Testis (tissue), 2 donors: ENCODE measurements at regions not wholly inside any gene's neighbourhood (a gene's known extent, or its start where the extent isn't known, plus 50 kb on each side); places are given as distances from the start of the nearest gene placed in this dataset.

Experiments
- POLR2A ChIP-seq: fragments of 450-650 bp; IDR thresholded peaks from one replicate; pipeline ENCODE4 v1.6.1; 2017; ENCODE audit warnings: antibody characterized with exemption, mild to moderate bottlenecking, moderate library complexity
- TF ChIP-seq, protein P1 (sequence below), 3 experiments: fragments of 450-650 bp in 2 of 3; fragments of 200-600 bp in 1 of 3; sonication (generic) in 1 of 3; IDR thresholded peaks; one replicate each; pipeline ENCODE4 v1.5.1; 2016 to 2019; ENCODE audit warnings: antibody characterized with exemption in 3 of 3, mild to moderate bottlenecking in 2 of 3, moderate library complexity in 1 of 3

GRCh38 chr18:26649193-26649543 is 100.8 kb upstream of the KCTD1 start:
- no peak for TF ChIP-seq POLR2A
- TF ChIP-seq, protein P1, sequence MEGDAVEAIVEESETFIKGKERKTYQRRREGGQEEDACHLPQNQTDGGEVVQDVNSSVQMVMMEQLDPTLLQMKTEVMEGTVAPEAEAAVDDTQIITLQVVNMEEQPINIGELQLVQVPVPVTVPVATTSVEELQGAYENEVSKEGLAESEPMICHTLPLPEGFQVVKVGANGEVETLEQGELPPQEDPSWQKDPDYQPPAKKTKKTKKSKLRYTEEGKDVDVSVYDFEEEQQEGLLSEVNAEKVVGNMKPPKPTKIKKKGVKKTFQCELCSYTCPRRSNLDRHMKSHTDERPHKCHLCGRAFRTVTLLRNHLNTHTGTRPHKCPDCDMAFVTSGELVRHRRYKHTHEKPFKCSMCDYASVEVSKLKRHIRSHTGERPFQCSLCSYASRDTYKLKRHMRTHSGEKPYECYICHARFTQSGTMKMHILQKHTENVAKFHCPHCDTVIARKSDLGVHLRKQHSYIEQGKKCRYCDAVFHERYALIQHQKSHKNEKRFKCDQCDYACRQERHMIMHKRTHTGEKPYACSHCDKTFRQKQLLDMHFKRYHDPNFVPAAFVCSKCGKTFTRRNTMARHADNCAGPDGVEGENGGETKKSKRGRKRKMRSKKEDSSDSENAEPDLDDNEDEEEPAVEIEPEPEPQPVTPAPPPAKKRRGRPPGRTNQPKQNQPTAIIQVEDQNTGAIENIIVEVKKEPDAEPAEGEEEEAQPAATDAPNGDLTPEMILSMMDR (IDR thresholded peaks at IDR 0.05), result no peak
